ENCODE measurements at regions not wholly inside any gene's neighbourhood (a gene's known extent, or its start where the extent isn't known, plus 50 kb on each side); places are given as distances from the start of the nearest gene placed in this dataset.

GRCh38 chr7:26046150-26046549, 105.8 kb upstream of the NFE2L3 start:
- no peaks in the 10 kb centered on the region for H3K79me2 ChIP-seq (ENCODE audit: insufficient read depth, low read length)
- Mint-ChIP-seq H3K36me3 (ENCODE audit: low read depth, unreplicated experiment) (no peaks in the 10 kb centered on the region), H3K27ac (ENCODE audit: unreplicated experiment) (no peak overlapping the region), H3K4me1 (ENCODE audit: low read depth, unreplicated experiment) (no peaks in the 10 kb centered on the region), H3K4me3 (ENCODE audit: unreplicated experiment) (no peak overlapping the region), H3K27me3 (ENCODE audit: low read depth, unreplicated experiment) (peaks cover 6% of the 10 kb centered on the region), H3K9me3 (ENCODE audit: unreplicated experiment) (peaks cover 2% of the 10 kb centered on the region)
- no peak for DNase-seq (ENCODE audit: low read depth)
- no peaks in the 10 kb centered on the region for H3K27me3 ChIP-seq (ENCODE audit: insufficient read depth, low read length)
- no peaks in the 10 kb centered on the region for H3K9me3 ChIP-seq (ENCODE audit: insufficient read depth, low read depth, low read length)
- no peak overlapping the region for H3K9ac ChIP-seq (ENCODE audit: low read length)
- no peak overlapping the region for H2AFZ ChIP-seq (ENCODE audit: low read depth, low read length)
- no peaks in the 10 kb centered on the region for H3K4me1 ChIP-seq (ENCODE audit: insufficient read depth, low read length)
- H3K36me3 ChIP-seq (ENCODE audit: insufficient read depth, low read length): no peaks in the 10 kb centered on the region
- no peak overlapping the region for H3K4me2 ChIP-seq (ENCODE audit: low read length)
- no peak for FAIRE-seq
- H3K27ac ChIP-seq (ENCODE audit: low read depth, low read length): no peak overlapping the region
- TF ChIP-seq EZH2 (IDR thresholded peaks at IDR 0.05; ENCODE audit: insufficient read depth, low read length) (no peak), CTCF (IDR thresholded peaks at IDR 0.05; ENCODE audit: insufficient read depth, low read depth, low read length) (no peak)
- no peak overlapping the region for H3K4me3 ChIP-seq (ENCODE audit: insufficient read depth, low read depth, low read length)
- H4K20me1 ChIP-seq (ENCODE audit: insufficient read depth, low read length): no peaks in the 10 kb centered on the region

GRCh38 chr7:26046878-26047277, 105.1 kb upstream of the NFE2L3 start:
- no peak overlapping the region for H3K4me2 ChIP-seq (ENCODE audit: low read length)
- H3K4me3 ChIP-seq (ENCODE audit: insufficient read depth, low read depth, low read length): no peak overlapping the region
- H3K4me1 ChIP-seq (ENCODE audit: insufficient read depth, low read length): no peaks in the 10 kb centered on the region
- TF ChIP-seq EZH2 (IDR thresholded peaks at IDR 0.05; ENCODE audit: insufficient read depth, low read length): no peak
- TF ChIP-seq CTCF (IDR thresholded peaks at IDR 0.05; ENCODE audit: insufficient read depth, low read depth, low read length): no peak
- H3K36me3 ChIP-seq (ENCODE audit: insufficient read depth, low read length): no peaks in the 10 kb centered on the region
- H3K9ac ChIP-seq (ENCODE audit: low read length): no peak overlapping the region
- no peaks in the 10 kb centered on the region for H3K9me3 ChIP-seq (ENCODE audit: insufficient read depth, low read depth, low read length)
- no peaks in the 10 kb centered on the region for H3K36me3 Mint-ChIP-seq (ENCODE audit: low read depth, unreplicated experiment)
- no peak overlapping the region for H3K4me3 Mint-ChIP-seq (ENCODE audit: unreplicated experiment)
- no peaks in the 10 kb centered on the region for H4K20me1 ChIP-seq (ENCODE audit: insufficient read depth, low read length)
- FAIRE-seq: no peak
- H3K27me3 Mint-ChIP-seq (ENCODE audit: low read depth, unreplicated experiment): peaks cover 6% of the 10 kb centered on the region
- no peak overlapping the region for H3K27ac Mint-ChIP-seq (ENCODE audit: unreplicated experiment)
- H3K27me3 ChIP-seq (ENCODE audit: insufficient read depth, low read length): no peaks in the 10 kb centered on the region
- H3K79me2 ChIP-seq (ENCODE audit: insufficient read depth, low read length): no peaks in the 10 kb centered on the region
- H3K4me1 Mint-ChIP-seq (ENCODE audit: low read depth, unreplicated experiment): no peaks in the 10 kb centered on the region
- no peak for DNase-seq (ENCODE audit: low read depth)
- H3K27ac ChIP-seq (ENCODE audit: low read depth, low read length): no peak overlapping the region
- peaks cover 2% of the 10 kb centered on the region for H3K9me3 Mint-ChIP-seq (ENCODE audit: unreplicated experiment)
- H2AFZ ChIP-seq (ENCODE audit: low read depth, low read length): no peak overlapping the region

- Histone ChIP-seq H3K9me3 (ENCODE audit: insufficient read depth, low read depth, low read length) (no peaks in the 10 kb centered on the region), H3K9ac (ENCODE audit: low read length) (no peak overlapping the region), H3K4me2 (ENCODE audit: low read length) (no peak overlapping the region), H3K79me2 (ENCODE audit: insufficient read depth, low read length) (no peaks in the 10 kb centered on the region), H3K27ac (ENCODE audit: low read depth, low read length) (no peak overlapping the region), H3K4me1 (ENCODE audit: insufficient read depth, low read length) (no peaks in the 10 kb centered on the region), H2AFZ (ENCODE audit: low read depth, low read length) (no peak overlapping the region), H4K20me1 (ENCODE audit: insufficient read depth, low read length) (no peaks in the 10 kb centered on the region), H3K4me3 (ENCODE audit: insufficient read depth, low read depth, low read length) (no peak overlapping the region), H3K36me3 (ENCODE audit: insufficient read depth, low read length) (no peaks in the 10 kb centered on the region), H3K27me3 (ENCODE audit: insufficient read depth, low read length) (no peaks in the 10 kb centered on the region)
- H3K27me3 Mint-ChIP-seq (ENCODE audit: low read depth, unreplicated experiment): peaks cover 4% of the 10 kb centered on the region
- FAIRE-seq: no peak
- peaks cover 5% of the 10 kb centered on the region for H3K4me1 Mint-ChIP-seq (ENCODE audit: low read depth, unreplicated experiment)
- no peak for DNase-seq (ENCODE audit: low read depth)
- H3K9me3 Mint-ChIP-seq (ENCODE audit: unreplicated experiment): peaks cover 2% of the 10 kb centered on the region
- no peak overlapping the region for H3K27ac Mint-ChIP-seq (ENCODE audit: unreplicated experiment)
- no peak for TF ChIP-seq EZH2 (IDR thresholded peaks at IDR 0.05; ENCODE audit: insufficient read depth, low read length)
- TF ChIP-seq CTCF (IDR thresholded peaks at IDR 0.05; ENCODE audit: insufficient read depth, low read depth, low read length): no peak
- no peaks in the 10 kb centered on the region for H3K36me3 Mint-ChIP-seq (ENCODE audit: low read depth, unreplicated experiment)
- no peak overlapping the region for H3K4me3 Mint-ChIP-seq (ENCODE audit: unreplicated experiment)
Measured at GRCh38 chr7:26048663-26049062, 103.3 kb upstream of the NFE2L3 start.

Data from astrocyte (in vitro differentiated cells and primary cell).